ENCODE measurements at regions not wholly inside any gene's neighbourhood (a gene's known extent, or its start where the extent isn't known, plus 50 kb on each side); places are given as distances from the start of the nearest gene placed in this dataset.

DNA sequence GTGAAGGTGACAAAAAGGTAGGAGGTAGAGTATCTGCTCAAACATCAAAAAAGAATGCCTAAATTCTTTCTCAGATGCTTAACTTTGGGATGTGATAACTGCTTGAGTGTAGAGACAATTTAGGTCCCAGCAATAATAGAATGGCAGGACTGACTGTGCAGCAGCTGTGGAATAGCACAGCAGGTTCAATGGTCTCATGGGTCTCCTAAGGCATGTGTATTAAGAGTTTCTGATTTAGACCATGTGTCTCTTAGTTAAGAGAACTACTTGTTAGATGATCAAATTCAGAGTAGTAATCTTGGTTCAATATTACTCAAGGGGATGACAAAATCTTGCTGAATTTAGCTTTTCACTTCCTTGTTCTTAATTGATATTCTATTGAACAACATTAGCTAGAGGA lies 72.0 kb downstream of the ALX1 start:
- DNase-seq (ENCODE audit: low read depth in 2 of 3, low spot score in 2 of 3): no peak

- no peak for DNase-seq (ENCODE audit: low read depth in 2 of 3, low spot score in 2 of 3)
These were observed 76.8 kb downstream of the ALX1 start for GRCh38 chr12:85356596-85357385.

- no peak for DNase-seq (ENCODE audit: low read depth in 2 of 3, low spot score in 2 of 3)
These were observed 77.6 kb downstream of the ALX1 start for GRCh38 chr12:85357609-85358008.

- no peak for DNase-seq (ENCODE audit: low read depth in 2 of 3, low spot score in 2 of 3)
These were observed 78.7 kb downstream of the ALX1 start for GRCh38 chr12:85358715-85359114.

DNA sequence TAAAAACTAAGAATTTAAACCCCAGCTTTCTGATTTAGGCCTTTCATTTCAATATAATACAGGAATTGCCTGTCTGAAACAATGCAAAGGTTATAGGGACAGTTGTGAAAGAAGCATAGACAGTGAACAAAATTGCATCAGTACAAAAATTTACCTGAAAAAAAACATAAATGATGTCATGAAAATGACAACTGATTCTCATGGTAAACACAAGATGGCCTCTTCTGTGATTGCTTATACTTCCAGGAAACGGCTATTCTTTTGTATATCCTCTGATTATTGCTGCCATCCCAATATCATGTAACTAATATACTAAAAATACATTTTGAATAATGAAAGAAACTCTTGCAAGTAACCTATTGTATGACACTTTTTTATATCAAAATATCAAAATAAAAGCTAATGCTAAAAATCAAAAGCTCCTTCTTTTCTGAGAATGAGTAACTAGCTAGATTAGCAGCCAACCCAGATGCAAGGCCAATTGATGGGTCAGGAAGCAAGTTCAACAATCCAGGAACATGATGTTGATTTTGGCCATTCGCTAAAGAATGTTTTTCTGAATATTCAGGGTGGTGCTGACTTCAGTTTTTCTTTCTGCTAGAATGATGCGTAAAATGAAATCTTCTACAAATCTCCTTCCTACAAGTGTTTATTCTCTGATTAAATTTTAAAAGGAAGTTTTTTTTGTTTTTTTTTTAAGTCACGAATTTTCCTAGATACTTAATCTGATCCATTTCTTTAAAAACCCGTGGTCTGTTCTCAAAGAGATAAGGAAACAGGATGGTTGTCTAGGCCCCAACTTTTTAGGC lies 83.6 kb downstream of the ALX1 start:
- no peak for DNase-seq (ENCODE audit: low read depth in 2 of 3, low spot score in 2 of 3)

- no peak for DNase-seq (ENCODE audit: low read depth in 2 of 3, low spot score in 2 of 3)
These were observed 87.9 kb downstream of the ALX1 start for GRCh38 chr12:85367936-85368335.

DNA sequence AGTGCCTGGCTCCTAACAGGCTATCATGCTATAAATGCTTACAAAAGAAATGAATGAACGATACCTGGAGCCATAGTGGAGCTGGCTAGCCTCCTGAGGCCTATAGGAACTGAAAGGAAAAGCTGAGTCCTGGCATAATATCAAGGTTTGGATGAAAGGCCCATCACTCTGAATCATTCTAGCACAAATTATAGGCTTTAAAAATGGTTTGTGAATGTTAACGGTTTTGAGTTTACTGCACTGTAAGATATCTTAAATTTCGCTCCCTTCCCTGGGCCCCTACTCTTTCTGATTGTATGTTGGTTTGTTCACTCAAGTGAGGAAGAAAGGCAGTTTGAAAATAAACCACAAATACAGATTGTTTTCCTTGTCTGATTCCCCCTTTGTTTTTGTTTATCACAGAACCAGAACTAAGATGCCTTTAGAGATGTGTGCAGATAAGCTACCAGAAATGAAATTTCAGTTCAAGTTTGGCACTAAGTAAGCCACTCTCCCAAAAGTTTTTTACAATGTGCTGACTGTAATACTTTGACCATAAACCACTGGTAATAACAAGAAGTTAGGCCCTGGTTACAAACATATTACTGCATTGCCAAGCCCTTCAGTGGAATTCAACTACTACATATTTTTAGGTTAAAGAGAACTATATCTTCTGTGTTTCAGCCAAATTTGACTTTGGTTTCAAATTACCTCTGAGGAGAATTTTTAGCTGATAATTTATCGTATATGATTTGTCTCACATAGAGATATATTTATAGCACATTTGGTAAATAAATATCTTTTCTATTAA lies 89.5 kb downstream of the ALX1 start:
- DNase-seq (ENCODE audit: low read depth in 2 of 3, low spot score in 2 of 3): no peak

DNA sequence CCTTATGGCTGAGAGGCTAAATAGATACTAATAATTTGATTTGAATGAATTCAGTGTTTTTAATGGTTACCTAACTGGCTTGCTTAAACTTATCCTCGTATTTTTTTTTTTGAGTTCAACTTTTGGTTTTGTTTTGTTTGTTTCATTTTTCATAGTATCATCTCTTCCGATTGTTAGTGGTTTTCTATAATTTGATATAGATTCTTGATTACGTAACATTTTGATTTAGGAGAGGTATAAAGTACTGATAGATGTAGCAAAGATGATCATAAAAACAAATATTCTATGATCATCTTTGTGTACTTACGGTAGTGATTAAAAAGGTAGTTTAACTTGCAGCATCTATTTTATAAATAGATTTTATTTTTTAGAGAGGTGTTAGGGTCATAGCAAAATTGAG lies 93.0 kb downstream of the ALX1 start:
- DNase-seq (ENCODE audit: low read depth in 2 of 3, low spot score in 2 of 3): no peak

- DNase-seq (ENCODE audit: low read depth in 2 of 3, low spot score in 2 of 3): no peak
These were observed 95.0 kb downstream of the ALX1 start for GRCh38 chr12:85374981-85375380.

DNA sequence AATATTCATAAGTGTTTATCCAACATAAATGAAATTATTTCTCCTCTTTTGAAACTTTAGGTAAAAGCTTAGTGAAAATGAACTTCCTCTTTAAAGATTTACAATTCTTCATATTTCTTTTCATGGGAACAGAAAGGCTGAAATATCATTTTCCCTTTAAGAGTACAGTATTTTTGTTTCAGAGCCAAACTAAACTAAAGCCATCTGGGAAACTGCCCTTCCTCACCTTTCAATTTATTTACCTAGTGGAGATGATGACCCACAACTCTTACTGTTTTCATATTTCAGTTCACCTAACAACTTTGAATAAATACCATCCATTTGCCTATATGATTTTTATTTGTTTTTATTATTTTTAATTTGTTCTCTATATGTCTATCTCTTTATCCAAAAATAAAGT lies 105.4 kb downstream of the ALX1 start:
- no peak for DNase-seq (ENCODE audit: low read depth in 2 of 3, low spot score in 2 of 3)

DNA sequence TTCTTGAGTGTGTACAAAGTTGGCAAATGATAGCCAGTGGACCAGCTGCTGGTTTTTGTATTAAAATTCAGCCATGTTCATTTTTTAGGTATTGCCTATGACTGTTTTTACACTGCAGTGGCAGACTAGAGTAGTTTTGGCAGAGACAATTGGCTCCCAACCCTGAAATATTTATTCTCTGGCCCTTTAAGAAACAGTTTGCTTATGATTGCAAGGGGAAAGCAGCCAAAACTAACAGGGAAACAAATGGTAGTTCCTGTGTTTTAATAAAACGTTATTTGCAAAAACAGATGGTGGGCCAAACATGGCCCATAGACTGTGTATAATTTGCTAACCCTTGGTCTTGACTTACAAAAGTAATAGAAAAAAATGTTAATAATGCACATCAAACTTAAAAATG lies 110.2 kb downstream of the ALX1 start:
- DNase-seq (ENCODE audit: low read depth in 2 of 3, low spot score in 2 of 3): no peak

DNA sequence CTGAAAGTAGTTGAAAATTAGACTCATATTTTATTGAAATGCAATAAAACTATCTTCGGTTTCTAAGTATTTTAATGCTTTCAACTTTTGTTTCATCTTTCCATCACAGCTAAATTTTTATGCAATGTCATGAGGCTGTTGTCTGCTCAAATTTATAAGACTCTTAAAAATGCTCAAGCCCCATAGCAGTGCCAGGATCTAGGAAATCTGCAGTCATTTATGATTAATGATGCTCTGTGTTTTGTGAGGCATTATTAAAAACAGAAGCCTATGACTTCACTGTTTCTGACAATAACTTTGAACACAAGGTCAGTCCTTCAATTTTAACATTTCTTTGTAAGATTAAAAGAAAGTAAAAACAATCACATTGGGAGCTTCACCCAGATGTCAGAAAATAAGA lies 112.5 kb downstream of the ALX1 start:
- DNase-seq (ENCODE audit: low read depth in 2 of 3, low spot score in 2 of 3): no peak

DNA sequence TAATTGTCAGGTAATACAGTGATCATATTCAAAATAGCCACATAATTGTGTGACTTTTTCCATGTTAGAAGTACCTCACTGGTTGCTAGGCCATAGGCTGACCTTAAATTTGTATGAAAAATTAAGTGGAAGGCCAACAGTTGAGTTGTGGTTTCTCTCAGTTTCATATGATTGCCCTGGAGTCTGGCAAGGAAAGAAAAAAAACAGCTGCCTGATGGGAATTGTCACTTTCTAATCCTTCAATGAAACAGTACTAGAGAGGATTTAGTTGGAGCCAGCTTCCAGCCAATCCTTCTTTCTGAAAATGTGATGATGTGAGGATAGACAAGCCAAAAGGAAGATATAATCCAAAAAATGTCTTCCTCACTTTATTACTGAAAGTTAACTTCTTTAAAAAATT lies 113.6 kb downstream of the ALX1 start:
- no peak for DNase-seq (ENCODE audit: low read depth in 2 of 3, low spot score in 2 of 3)

DNA sequence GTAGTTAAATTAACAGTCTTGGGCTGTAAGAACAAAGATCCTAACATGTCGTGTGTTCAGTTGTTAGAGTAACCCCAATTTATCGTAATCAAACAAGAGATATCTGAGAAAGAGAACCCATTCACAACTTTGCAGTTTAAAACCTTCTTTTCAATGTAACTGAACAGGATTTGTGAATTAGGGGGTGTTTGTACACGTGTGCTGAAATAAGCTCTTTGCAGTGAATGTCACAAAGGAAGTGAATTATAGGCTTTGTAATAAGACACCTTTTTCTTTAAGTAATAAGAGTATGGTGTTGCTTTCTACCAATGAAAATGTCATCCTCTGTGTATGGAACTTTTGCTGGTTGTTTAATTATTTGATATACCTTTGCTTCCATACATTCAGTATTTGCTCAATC lies 114.0 kb downstream of the ALX1 start:
- no peak for DNase-seq (ENCODE audit: low read depth in 2 of 3, low spot score in 2 of 3)

- no peak for DNase-seq (ENCODE audit: low read depth in 2 of 3, low spot score in 2 of 3)
These were observed 114.8 kb downstream of the ALX1 start for GRCh38 chr12:85394809-85395208.

DNA sequence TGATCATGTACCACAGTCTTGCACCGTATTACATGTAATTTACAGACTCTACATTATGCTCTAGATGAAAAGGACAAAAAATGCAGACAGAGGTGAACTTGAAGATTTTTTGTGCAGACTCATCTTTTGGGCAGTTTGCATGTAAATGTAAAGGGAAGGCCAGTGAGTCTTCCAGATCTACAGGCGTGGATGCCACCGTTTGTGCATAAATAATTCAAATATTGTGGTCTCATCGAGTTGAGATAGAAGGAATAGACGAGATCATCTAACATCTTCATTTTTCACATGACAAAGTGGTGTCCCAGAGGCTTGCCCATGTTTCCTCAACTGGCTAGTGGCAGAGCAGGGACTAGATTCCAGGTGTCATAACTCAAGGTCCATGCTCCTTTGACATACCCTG lies 125.2 kb downstream of the ALX1 start:
- no peak for DNase-seq (ENCODE audit: low read depth in 2 of 3, low spot score in 2 of 3)

- DNase-seq (ENCODE audit: low read depth in 2 of 3, low spot score in 2 of 3): no peak
These were observed 125.9 kb downstream of the ALX1 start for GRCh38 chr12:85405781-85406522.

DNA sequence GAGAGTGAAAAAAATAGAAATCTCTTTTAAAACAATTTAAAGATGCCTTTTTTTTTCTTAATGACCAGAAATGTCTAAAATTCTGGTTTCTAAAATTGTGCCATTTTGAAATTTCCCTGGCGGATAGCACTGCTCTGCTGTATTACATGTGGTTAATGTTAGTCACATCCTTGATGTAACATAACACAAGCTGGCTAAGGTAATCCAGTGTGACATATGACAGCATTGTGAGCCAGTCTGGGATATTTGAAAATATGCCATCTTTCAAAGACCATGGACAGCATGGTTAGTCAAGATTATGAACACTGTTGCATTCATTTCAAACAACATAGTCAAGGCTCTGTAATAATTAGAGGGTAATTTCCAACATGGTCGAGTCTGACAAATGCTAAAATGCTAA lies 133.2 kb downstream of the ALX1 start:
- no peak for DNase-seq (ENCODE audit: low read depth in 2 of 3, low spot score in 2 of 3)

DNA sequence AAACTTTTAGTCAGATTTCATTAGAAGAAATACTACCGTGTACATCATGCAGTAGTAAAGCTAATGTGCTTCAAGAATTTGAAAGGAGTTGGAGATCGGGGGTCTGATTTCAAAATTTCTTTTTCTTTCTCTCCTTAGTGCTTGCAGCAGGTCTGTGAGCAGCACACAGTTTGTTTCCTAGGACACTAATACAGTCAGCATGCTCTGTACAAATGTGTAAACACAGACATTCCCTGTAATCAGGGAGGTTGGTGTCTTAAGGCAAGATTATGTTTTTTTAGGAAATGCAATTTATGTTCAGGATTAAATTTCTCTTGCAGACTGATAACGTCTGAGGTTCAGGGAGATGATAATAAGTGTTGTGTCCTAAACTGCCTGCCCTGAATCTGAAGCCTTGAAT lies 142.7 kb downstream of the ALX1 start:
- no peak for DNase-seq (ENCODE audit: low read depth in 2 of 3, low spot score in 2 of 3)

- peak in 1 of 3 donors; percentile 8 for DNase-seq (ENCODE audit: low read depth in 2 of 3, low spot score in 2 of 3)
These were observed 143.9 kb downstream of the ALX1 start for GRCh38 chr12:85423947-85424346.
